Astrocyte of the spinal cord (primary cell): ENCODE measurements at regions not wholly inside any gene's neighbourhood (a gene's known extent, or its start where the extent isn't known, plus 50 kb on each side); places are given as distances from the start of the nearest gene placed in this dataset.

Experiments
- DNase-seq: peaks from one replicate; pipeline ENCODE4 v3.0.0; 2011; ENCODE audit warnings: low read depth, low spot score
- H3K4me3 ChIP-seq: 2 replicates; pipeline ENCODE4 v1.5.1; 2011; ENCODE audit warnings: low read depth, mild to moderate bottlenecking, low read length, moderate library complexity
- in situ Hi-C: cut with HindIII; loops from 2 replicates; pipeline ENCODE4 v1.10.0; 2017; ENCODE audit warnings: low sequenced_read_pairs
- TF ChIP-seq, protein P1 (sequence below): IDR thresholded peaks from 2 replicates; pipeline ENCODE4 v1.5.1; 2012; ENCODE audit warnings: low read depth, mild to moderate bottlenecking, low read length, inconsistent platforms

DNA sequence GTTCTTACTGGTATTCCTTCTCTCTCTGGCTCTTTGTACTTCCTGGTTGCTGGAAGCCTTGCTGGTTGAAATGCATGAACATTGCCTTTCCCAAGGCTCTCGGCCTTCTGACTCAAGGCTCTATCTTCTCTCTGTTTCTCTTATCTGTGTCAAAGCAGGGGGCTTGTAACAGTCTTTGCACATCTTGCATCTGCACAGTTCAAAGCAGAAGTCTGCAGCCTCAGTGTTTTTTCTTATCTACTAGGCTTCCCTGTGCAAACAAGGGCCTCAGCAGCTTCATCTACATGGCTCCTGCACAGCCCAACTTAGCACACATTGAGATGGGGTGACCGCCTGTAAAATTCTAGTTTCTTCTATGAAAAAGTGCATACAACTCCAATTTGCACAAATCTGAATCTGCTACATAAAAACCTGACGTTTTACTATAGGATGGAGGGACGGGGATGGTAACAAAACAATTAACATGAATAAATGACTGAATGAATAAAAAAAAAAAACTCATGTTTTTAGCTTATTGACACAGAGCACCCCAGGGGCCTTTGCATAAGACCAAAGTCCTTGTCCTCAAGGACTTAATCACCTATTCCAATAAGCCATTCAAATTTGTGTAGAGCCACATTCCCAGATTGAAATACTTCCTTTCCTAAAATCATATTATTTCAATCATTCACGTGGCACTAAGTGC, 458.3 kb downstream of the LMO4 start:
- DNase-seq, result no peak
- TF ChIP-seq, protein P1, sequence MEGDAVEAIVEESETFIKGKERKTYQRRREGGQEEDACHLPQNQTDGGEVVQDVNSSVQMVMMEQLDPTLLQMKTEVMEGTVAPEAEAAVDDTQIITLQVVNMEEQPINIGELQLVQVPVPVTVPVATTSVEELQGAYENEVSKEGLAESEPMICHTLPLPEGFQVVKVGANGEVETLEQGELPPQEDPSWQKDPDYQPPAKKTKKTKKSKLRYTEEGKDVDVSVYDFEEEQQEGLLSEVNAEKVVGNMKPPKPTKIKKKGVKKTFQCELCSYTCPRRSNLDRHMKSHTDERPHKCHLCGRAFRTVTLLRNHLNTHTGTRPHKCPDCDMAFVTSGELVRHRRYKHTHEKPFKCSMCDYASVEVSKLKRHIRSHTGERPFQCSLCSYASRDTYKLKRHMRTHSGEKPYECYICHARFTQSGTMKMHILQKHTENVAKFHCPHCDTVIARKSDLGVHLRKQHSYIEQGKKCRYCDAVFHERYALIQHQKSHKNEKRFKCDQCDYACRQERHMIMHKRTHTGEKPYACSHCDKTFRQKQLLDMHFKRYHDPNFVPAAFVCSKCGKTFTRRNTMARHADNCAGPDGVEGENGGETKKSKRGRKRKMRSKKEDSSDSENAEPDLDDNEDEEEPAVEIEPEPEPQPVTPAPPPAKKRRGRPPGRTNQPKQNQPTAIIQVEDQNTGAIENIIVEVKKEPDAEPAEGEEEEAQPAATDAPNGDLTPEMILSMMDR, result no peak
- in situ Hi-C loops, result no loop called here
- no peak overlapping the region for H3K4me3 ChIP-seq

DNA sequence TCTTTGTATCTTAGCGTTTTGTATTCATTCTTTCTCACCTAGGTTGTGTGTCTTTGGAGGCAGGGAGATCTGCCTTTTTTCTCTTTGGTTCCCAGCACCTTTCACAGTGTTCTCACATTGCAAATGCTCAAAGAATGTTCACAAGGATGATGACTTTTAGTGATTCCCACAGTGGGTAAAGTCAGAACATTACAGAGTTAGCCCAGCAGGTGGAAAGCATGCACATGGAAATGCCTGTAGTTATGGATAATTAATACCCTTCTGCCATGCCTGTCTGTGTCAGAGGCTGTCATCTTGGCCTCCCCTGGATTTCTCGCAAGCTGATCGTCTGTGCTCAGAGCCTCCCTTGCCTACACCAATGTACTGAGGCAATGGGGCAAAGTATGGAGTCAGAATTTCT, 458.9 kb downstream of the LMO4 start:
- in situ Hi-C loops, result no loop called here
- TF ChIP-seq, protein P1, result peak; percentile 6

DNA sequence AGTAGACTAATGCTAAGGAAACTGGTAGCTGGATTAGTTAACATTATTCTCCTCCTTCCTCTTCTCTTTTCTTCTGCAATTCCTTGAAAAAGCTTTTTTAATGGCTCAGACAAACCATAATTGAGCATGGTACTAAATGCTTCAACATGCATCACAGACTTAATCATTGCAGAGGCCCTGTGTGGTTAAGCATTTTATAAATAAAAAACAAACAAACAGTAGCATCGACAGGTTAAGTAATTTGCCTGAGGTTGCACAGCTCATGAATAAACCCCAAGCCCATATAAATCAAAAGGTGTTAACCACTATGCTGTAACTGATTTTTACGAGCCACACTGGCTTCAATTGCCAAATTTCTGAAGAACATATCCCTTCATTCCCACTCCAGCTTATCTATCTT, 462.1 kb downstream of the LMO4 start:
- no peak overlapping the region for H3K4me3 ChIP-seq
- in situ Hi-C loops, result no loop called here
- DNase-seq, result no peak
- TF ChIP-seq, protein P1, result no peak

More for the DNA sequence above, 458.9 kb downstream of the LMO4 start:
- H3K4me3 ChIP-seq, result no peak overlapping the region
- DNase-seq, result peak; percentile 50

DNA sequence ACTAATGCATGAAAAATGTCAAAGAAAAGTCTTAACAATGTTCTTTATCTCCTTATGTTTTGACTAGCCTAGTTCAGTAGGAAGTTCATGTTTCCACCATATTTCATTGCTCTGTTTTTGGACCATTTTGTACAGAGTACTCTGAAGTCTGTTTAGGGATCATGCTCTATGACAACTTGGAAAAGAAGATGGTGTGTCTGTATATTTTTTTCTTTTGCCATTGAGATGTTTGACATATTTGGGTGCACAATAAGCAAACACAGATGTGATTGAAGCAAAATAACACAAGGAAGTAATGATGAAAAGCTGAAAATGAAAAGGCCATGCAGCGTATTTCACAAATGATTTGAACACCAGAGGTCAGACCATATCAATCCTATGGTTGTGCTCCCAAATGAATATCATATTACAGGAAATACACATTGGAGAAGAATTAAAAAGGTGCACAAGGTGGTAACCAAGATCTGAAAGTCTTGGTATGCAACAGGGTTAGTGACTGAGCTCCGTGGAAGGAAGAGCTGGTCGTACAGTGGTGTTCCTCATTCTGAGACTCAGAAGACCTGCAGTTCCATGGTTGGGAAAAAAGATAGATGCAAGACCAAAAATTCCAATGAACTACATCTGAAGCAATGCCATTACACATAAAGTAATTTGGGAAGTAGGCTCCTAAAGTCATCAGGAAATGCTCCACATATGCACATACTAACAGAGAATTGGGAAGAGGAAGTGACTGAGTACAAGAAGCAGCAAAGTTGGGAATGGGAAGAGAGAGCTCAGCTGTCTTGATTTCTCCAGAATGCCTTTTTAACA, 463.5 kb downstream of the LMO4 start:
- no peak for DNase-seq
- H3K4me3 ChIP-seq, result no peak overlapping the region
- in situ Hi-C loops, result no loop called here
- TF ChIP-seq, protein P1, result no peak

DNA sequence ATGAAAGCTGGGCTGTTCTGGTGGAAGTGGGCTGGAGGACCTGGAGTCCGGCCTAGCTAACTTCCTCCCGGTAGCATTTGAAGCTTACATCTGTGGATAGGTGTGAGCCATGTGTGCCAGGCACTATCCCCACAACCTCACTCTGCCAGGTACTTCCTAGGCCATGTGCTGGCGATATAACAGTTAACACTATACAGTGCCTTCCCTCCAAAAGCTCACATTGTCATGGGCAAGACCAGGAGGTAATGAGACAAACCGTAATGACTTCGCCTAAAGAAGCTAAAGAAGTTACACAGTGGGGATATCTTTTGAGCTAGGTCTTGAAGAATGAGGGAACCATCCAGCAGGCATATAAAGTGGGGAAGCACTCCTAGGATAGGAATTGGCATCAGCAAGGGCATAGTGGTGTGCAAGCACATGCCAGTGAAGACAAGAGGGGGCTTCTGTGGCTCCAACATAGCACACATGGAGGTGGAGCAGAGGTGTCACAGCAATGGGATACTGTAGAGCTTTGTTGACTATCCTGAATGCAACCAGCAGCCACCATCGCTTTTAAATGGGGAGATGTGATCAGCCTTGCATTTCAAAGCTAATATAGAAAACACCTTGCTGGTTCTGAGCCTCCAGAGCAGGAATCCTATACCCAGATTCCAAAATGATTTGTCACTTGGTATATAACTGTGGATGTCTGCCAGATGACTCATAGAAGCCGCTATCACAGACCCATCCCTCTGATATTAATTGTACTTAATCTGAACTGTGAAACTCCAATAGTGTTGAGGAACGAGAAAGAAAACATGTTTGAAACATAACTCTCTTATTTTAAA, 466.3 kb downstream of the LMO4 start:
- peak; percentile 69 for DNase-seq
- TF ChIP-seq, protein P1, result no peak
- in situ Hi-C loops, result no loop called here
- H3K4me3 ChIP-seq, result no peak overlapping the region

DNA sequence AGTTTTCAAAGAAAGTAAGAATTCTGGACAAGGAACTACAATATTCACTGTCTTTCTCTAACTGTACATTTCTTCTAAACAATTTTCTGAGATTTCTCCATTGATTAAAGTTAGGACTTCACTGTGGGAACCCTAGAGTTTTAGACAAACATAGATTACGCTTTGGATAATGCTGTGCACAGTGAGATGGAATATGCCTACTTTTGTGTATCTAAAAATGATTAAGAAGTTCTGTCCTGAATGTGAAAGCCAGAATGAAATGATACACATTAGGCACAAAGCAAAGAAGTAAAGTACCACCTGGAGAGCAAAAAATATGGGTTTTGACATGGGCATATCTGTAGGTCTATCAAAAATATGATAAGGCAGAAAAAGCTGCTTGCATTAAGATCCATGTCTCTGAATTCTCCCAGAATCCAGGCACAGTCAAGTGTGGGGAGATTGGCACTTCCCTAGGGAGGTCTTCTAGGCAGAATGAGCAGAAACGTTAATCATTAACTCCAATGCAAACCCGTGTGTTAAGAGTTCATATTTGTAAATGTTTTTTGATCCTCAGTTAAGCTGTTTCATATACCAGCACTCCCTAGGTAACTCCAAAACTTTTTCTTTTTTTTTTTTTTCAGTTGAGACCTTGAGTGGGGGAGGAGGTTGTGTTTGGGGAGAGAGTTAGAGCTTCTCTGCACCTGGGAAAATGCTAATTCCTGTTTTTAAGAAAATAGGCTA, 467.1 kb downstream of the LMO4 start:
- TF ChIP-seq, protein P1, result no peak
- DNase-seq, result no peak
- in situ Hi-C loops, result no loop called here
- no peak overlapping the region for H3K4me3 ChIP-seq
